Chondrocyte (in vitro differentiated cells): ENCODE measurements at regions not wholly inside any gene's neighbourhood (a gene's known extent, or its start where the extent isn't known, plus 50 kb on each side); places are given as distances from the start of the nearest gene placed in this dataset.

Source experiments
- DNase-seq: peaks from one replicate; pipeline ENCODE4 v3.0.0; 2021; ENCODE audit warnings: mixed read lengths, low spot score
- H3K27ac Mint-ChIP-seq: one replicate; pipeline ENCODE4 v1.8.0; 2021; ENCODE audit warnings: mild to moderate bottlenecking, moderate library complexity, mixed read lengths; ENCODE audit not compliant: unreplicated experiment
- H3K27me3 Mint-ChIP-seq: 2 replicates; pipeline ENCODE4 v1.8.0; 2021; ENCODE audit warnings: low read depth, mixed read lengths
- H3K36me3 Mint-ChIP-seq: 2 replicates; pipeline ENCODE4 v1.8.0; 2021; ENCODE audit warnings: low read depth, mixed read lengths
- H3K4me1 Mint-ChIP-seq: 2 replicates; pipeline ENCODE4 v1.8.0; 2021; ENCODE audit warnings: low read depth, mild to moderate bottlenecking, mixed read lengths
- H3K4me3 Mint-ChIP-seq: one replicate; pipeline ENCODE4 v1.8.0; 2021; ENCODE audit warnings: mild to moderate bottlenecking, moderate library complexity, mixed read lengths; ENCODE audit not compliant: unreplicated experiment
- H3K9me3 Mint-ChIP-seq: 2 replicates; pipeline ENCODE4 v1.8.0; 2021; ENCODE audit warnings: low read depth, mixed read lengths
- TF ChIP-seq, protein P1 (sequence below): fragments of 200-600 bp; sonication (generic); IDR thresholded peaks from 2 replicates; pipeline ENCODE4 v1.5.0; 2021; ENCODE audit warnings: antibody characterized with exemption, mild to moderate bottlenecking, moderate library complexity

DNA sequence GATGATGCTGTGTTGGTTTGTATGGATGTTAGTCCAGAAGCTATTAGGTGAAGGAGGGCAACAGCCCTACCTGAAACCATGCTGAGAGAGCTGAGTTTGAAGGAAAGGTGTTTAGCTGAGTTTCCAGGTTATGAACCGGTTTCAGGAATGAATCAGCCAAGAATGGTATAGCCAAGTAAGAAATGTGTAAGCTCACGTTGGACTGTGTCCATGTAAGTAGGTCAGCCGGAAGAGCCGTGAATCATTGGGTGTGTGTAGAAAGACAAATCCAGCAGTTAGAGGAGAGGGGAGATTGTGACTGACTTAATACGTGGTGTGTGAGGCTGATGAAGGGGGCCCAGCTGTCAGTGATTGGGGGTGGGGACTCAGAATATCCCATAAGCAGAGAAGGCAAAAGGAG lies 77.2 kb upstream of the SPIN4 start:
- H3K27me3 Mint-ChIP-seq, result no peaks in the 10 kb centered on the region
- H3K4me3 Mint-ChIP-seq, result no peak overlapping the region
- H3K9me3 Mint-ChIP-seq, result peaks cover 8% of the 10 kb centered on the region
- DNase-seq, result no peak
- H3K27ac Mint-ChIP-seq, result no peak overlapping the region
- H3K36me3 Mint-ChIP-seq, result peaks cover 9% of the 10 kb centered on the region
- TF ChIP-seq, protein P1, sequence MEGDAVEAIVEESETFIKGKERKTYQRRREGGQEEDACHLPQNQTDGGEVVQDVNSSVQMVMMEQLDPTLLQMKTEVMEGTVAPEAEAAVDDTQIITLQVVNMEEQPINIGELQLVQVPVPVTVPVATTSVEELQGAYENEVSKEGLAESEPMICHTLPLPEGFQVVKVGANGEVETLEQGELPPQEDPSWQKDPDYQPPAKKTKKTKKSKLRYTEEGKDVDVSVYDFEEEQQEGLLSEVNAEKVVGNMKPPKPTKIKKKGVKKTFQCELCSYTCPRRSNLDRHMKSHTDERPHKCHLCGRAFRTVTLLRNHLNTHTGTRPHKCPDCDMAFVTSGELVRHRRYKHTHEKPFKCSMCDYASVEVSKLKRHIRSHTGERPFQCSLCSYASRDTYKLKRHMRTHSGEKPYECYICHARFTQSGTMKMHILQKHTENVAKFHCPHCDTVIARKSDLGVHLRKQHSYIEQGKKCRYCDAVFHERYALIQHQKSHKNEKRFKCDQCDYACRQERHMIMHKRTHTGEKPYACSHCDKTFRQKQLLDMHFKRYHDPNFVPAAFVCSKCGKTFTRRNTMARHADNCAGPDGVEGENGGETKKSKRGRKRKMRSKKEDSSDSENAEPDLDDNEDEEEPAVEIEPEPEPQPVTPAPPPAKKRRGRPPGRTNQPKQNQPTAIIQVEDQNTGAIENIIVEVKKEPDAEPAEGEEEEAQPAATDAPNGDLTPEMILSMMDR, result no peak
- H3K4me1 Mint-ChIP-seq, result no peaks in the 10 kb centered on the region

DNA sequence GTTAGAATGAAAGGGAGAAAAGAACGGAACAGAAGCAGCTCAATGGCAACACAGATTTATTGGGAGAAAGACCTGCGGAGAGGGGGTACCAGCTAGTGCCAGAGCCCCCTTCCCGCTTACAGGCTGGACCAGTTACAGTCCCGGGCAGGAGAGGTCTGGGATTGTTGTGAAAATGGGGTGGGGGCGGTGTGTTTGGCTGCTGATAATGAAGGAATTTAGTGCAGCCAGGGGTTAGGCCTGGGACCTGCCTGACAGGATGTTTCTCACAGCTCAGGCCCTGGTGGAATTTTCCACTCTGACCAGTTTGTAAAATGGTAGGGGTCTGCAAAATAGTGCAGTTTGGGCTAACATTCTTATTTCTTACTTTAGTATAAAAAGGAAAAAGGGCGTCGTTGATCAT lies 75.4 kb upstream of the SPIN4 start:
- DNase-seq, result no peak
- peaks cover 7% of the 10 kb centered on the region for H3K9me3 Mint-ChIP-seq
- H3K27me3 Mint-ChIP-seq, result no peaks in the 10 kb centered on the region
- peaks cover 8% of the 10 kb centered on the region for H3K36me3 Mint-ChIP-seq
- TF ChIP-seq, protein P1, result no peak
- H3K4me1 Mint-ChIP-seq, result no peaks in the 10 kb centered on the region
- H3K4me3 Mint-ChIP-seq, result no peak overlapping the region
- no peak overlapping the region for H3K27ac Mint-ChIP-seq

DNA sequence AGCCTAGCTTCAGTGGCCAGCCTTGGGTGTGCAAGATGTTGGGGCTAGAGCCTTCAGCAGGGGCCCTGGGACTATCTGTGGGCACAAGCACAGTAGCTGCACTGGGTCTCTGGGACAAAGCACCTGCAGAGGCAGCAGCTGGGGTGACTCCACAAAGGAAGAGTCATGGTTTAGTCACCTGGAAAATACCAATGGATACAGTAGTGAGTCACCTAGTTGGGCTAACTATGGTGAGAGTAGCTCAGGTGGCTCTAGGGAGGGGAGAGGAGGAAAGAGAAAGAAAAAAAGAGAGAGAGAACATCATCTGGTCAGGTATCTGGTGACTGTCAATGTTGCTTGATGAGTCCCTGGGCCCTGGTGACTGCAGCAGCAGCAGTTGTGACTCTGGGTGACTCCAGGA lies 72.9 kb upstream of the SPIN4 start:
- Mint-ChIP-seq H3K9me3 (peaks cover 11% of the 10 kb centered on the region), H3K4me1 (no peaks in the 10 kb centered on the region), H3K27me3 (no peaks in the 10 kb centered on the region), H3K27ac (no peak overlapping the region), H3K36me3 (peaks cover 8% of the 10 kb centered on the region), H3K4me3 (no peak overlapping the region)
- TF ChIP-seq, protein P1, result no peak
- no peak for DNase-seq

DNA sequence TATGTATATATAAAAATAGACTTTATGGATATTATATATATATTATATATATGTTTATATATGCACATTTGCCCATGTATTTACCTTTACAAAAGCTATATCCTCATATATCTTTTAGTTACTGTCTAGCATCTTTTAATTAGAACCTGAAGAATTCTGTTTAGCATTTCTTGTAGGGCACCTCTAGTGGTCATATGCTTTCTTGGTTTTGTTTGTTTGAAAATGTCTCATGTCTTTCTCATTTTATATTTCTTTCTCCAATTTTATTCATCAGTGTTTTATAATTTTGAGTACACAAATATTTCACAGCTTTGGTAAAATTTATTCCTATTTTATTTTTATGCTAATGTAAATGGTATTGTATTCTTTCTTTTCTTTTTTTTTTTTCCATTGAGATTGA lies 70.3 kb upstream of the SPIN4 start:
- H3K4me1 Mint-ChIP-seq, result no peaks in the 10 kb centered on the region

DNA sequence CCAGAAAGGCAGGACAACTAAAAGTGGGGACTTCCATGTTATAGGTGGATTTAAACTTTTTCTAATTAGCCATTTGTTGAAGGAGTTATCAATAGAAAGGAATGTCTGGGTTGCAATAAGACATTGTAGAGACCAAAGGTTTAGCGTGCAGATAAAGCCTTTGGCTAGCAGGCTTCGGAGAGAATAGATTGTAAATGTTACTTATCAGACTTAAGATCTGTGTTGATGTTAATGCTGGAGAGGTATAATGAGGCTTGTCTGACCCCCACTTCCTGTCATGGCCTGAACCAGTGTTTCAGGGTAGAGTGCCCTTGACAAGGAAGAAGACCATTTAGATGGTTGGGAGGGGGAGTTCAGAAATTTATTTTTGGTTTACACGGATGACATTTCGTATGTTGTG lies 67.1 kb upstream of the SPIN4 start:
- H3K9me3 Mint-ChIP-seq, result peaks cover 29% of the 10 kb centered on the region
- TF ChIP-seq, protein P1, result no peak
- H3K27me3 Mint-ChIP-seq, result no peaks in the 10 kb centered on the region

More for the DNA sequence above, 70.3 kb upstream of the SPIN4 start:
- Mint-ChIP-seq H3K4me3 (no peak overlapping the region), H3K9me3 (peaks cover 29% of the 10 kb centered on the region), H3K36me3 (peaks cover 8% of the 10 kb centered on the region), H3K27ac (no peak overlapping the region), H3K27me3 (no peaks in the 10 kb centered on the region)
- TF ChIP-seq, protein P1, result peak; percentile 52
- no peak for DNase-seq

More for the DNA sequence above, 67.1 kb upstream of the SPIN4 start:
- no peak for DNase-seq
- Mint-ChIP-seq H3K4me1 (no peaks in the 10 kb centered on the region), H3K4me3 (no peak overlapping the region), H3K36me3 (no peaks in the 10 kb centered on the region), H3K27ac (no peak overlapping the region)
